SIG-M5 treated with dmso at 0.1 percent for 504 hours (cell line): ENCODE measurements at regions not wholly inside any gene's neighbourhood (a gene's known extent, or its start where the extent isn't known, plus 50 kb on each side); places are given as distances from the start of the nearest gene placed in this dataset.

Experiments used
- DNase-seq: peaks from one replicate; lab custom pipeline; 2025; ENCODE audit not compliant: unreplicated experiment; lab: John Stamatoyannopoulos, UW

GRCh38 chr10:120960725-120961124 lies 109.6 kb downstream of the WDR11 start:
- DNase-seq = no peak

- DNase-seq = no peak
Measured at GRCh38 chr10:120961795-120962755, 110.9 kb downstream of the WDR11 start.

- no peak for DNase-seq
Measured at GRCh38 chr10:120962756-120963593, 111.8 kb downstream of the WDR11 start.

GRCh38 chr10:120963594-120964220 lies 112.5 kb downstream of the WDR11 start:
- DNase-seq = no peak

- DNase-seq = no peak
Measured at GRCh38 chr10:120966657-120967045, 115.5 kb downstream of the WDR11 start.

GRCh38 chr10:120969219-120969645 lies 118.1 kb downstream of the WDR11 start:
- peak; percentile 19 for DNase-seq

- DNase-seq = no peak
Measured at GRCh38 chr10:120970595-120971529, 119.7 kb downstream of the WDR11 start.

GRCh38 chr10:120971671-120972070 lies 120.5 kb downstream of the WDR11 start:
- no peak for DNase-seq

GRCh38 chr10:120972259-120972658 lies 121.1 kb downstream of the WDR11 start:
- DNase-seq = no peak

- DNase-seq = no peak
Measured at GRCh38 chr10:120975072-120975867, 124.1 kb downstream of the WDR11 start.

GRCh38 chr10:120975868-120976225 lies 124.7 kb downstream of the WDR11 start:
- no peak for DNase-seq

GRCh38 chr10:120977897-120978296 lies 126.7 kb downstream of the WDR11 start:
- no peak for DNase-seq

- DNase-seq = no peak
Measured at GRCh38 chr10:120978589-120979252, 127.6 kb downstream of the WDR11 start.

- DNase-seq = no peak
Measured at GRCh38 chr10:120979435-120980278, 128.5 kb downstream of the WDR11 start.

- no peak for DNase-seq
Measured at GRCh38 chr10:120980279-120981255, 129.4 kb downstream of the WDR11 start.

- no peak for DNase-seq
Measured at GRCh38 chr10:120981601-120982391, 130.6 kb downstream of the WDR11 start.
